Colonic mucosa (tissue), 4 donors: ENCODE measurements at regions not wholly inside any gene's neighbourhood (a gene's known extent, or its start where the extent isn't known, plus 50 kb on each side); places are given as distances from the start of the nearest gene placed in this dataset.

Experiments
- DNase-seq: peaks from one replicate; pipeline ENCODE4 v3.0.0-alpha.2; 2020
- H3K27ac ChIP-seq: fragments of 200-600 bp; one replicate; pipeline ENCODE4 v1.8.0; 2021
- H3K27me3 ChIP-seq: fragments of 200-600 bp; one replicate; pipeline ENCODE4 v1.8.0; 2021
- H3K36me3 ChIP-seq: fragments of 200-600 bp; one replicate; pipeline ENCODE4 v1.8.0; 2021
- H3K4me1 ChIP-seq: fragments of 200-600 bp; one replicate; pipeline ENCODE4 v1.8.0; 2021; ENCODE audit warnings: mild to moderate bottlenecking
- H3K4me3 ChIP-seq: fragments of 200-600 bp; one replicate; pipeline ENCODE4 v1.8.0; 2021
- H3K9ac ChIP-seq, 2 donors: one replicate each; pipeline ENCODE4 v1.7.0; 2013; ENCODE audit warnings: control low read depth in 2 of 2, low read depth in 2 of 2, low read length in 2 of 2
- H3K9me3 ChIP-seq: fragments of 200-600 bp; one replicate; pipeline ENCODE4 v1.8.0; 2021
- CTCF ChIP-seq: fragments of 200-600 bp; IDR thresholded peaks from one replicate; pipeline ENCODE4 v1.8.0; 2022; ENCODE audit warnings: antibody characterized with exemption, mild to moderate bottlenecking
- intact Hi-C: fragments of 100-400 bp; cut with DNase I; formaldehyde crosslinking; loops from one replicate; pipeline ENCODE4 v1.14.1; 2022
- donor health status: healthy.
- donor health status: DM: no; HTN: no; CAD: no.
- donor health status: DM: no; HTN: no; CAD: no.

- H3K36me3 ChIP-seq: no peaks in the 10 kb centered on the region
- no peak overlapping the region for H3K27ac ChIP-seq
- no peaks in the 10 kb centered on the region for H3K27me3 ChIP-seq
- no peak for TF ChIP-seq CTCF
- H3K9ac ChIP-seq: no peak overlapping the region
- no peaks in the 10 kb centered on the region for H3K4me1 ChIP-seq
- DNase-seq: no peak
- no peaks in the 10 kb centered on the region for H3K9me3 ChIP-seq
- no peak overlapping the region for H3K4me3 ChIP-seq
- intact Hi-C loops: no loop called here
These were observed 379.8 kb upstream of the RUNX1 start for GRCh38 chr21:35428937-35429336.

- Histone ChIP-seq H3K36me3 (no peaks in the 10 kb centered on the region), H3K27me3 (no peaks in the 10 kb centered on the region), H3K4me3 (no peak overlapping the region), H3K4me1 (no peaks in the 10 kb centered on the region), H3K9me3 (no peaks in the 10 kb centered on the region), H3K9ac (no peak overlapping the region), H3K27ac (no peak overlapping the region)
- TF ChIP-seq CTCF: no peak
- intact Hi-C loops: no loop called here
- DNase-seq: no peak
These were observed 379.4 kb upstream of the RUNX1 start for GRCh38 chr21:35428489-35428888.

DNA sequence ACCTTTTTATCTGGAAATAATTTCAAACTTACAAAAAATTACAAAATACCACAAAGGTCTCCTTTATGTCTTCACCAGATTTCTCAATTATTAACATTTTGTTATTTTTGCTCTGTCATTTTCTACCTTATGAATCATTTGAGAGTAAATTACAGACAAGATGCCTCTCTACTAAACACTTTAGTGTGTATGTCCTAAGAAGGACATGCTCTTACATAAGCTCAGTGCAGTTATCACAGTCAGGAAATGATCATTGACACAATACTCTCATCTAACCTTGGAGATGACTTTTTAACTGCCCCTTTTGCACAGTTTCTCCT is 378.9 kb upstream of the RUNX1 start:
- Histone ChIP-seq H3K27ac (no peak overlapping the region), H3K9ac (no peak overlapping the region), H3K4me1 (no peaks in the 10 kb centered on the region), H3K27me3 (no peaks in the 10 kb centered on the region), H3K4me3 (no peak overlapping the region), H3K9me3 (no peaks in the 10 kb centered on the region), H3K36me3 (no peaks in the 10 kb centered on the region)
- no peak for DNase-seq
- intact Hi-C loops: no loop called here
- no peak for TF ChIP-seq CTCF

GRCh38 chr21:35427320-35428000 is 378.4 kb upstream of the RUNX1 start:
- Histone ChIP-seq H3K4me3 (no peak overlapping the region), H3K27ac (no peak overlapping the region), H3K9me3 (no peaks in the 10 kb centered on the region), H3K4me1 (no peaks in the 10 kb centered on the region), H3K9ac (no peak overlapping the region), H3K27me3 (no peaks in the 10 kb centered on the region), H3K36me3 (no peaks in the 10 kb centered on the region)
- DNase-seq: no peak
- intact Hi-C loops: no loop called here
- no peak for TF ChIP-seq CTCF

- DNase-seq: no peak
- H3K27me3 ChIP-seq: no peaks in the 10 kb centered on the region
- H3K36me3 ChIP-seq: no peaks in the 10 kb centered on the region
- TF ChIP-seq CTCF: no peak
- H3K9me3 ChIP-seq: no peaks in the 10 kb centered on the region
- no peak overlapping the region for H3K27ac ChIP-seq
- no peaks in the 10 kb centered on the region for H3K4me1 ChIP-seq
- intact Hi-C loops: no loop called here
- H3K9ac ChIP-seq: no peak overlapping the region
- H3K4me3 ChIP-seq: no peak overlapping the region
These were observed 377.8 kb upstream of the RUNX1 start for GRCh38 chr21:35426897-35427296.
